HG03103 (cell line): ENCODE measurements at regions not wholly inside any gene's neighbourhood (a gene's known extent, or its start where the extent isn't known, plus 50 kb on each side); places are given as distances from the start of the nearest gene placed in this dataset.

Experiments
- ATAC-seq: cut with Tn5 transposase; IDR thresholded peaks from one replicate; pipeline ENCODE4 v1.9.1; 2021; ENCODE audit warnings: low read depth; ENCODE audit not compliant: unreplicated experiment

DNA sequence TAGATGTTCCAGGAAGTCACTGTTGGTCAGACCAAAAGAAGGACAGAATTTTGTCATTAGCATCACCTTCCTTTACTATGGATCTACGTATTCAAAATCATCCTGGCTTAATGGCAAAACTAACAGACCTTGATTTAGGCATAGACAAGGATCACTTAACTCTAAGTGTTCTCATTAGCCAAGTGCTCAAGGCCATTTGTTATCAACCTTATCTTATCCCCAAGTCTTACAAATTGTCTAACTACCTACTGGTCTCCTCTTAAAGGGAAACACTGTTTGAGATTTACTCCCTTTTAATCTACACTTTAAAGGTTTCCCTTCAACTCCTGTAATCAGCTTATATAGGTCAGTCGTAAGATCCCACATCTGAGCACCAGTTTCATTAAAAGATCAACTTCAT lies 1197.5 kb upstream of the C9orf72 start:
- no peak for ATAC-seq

DNA sequence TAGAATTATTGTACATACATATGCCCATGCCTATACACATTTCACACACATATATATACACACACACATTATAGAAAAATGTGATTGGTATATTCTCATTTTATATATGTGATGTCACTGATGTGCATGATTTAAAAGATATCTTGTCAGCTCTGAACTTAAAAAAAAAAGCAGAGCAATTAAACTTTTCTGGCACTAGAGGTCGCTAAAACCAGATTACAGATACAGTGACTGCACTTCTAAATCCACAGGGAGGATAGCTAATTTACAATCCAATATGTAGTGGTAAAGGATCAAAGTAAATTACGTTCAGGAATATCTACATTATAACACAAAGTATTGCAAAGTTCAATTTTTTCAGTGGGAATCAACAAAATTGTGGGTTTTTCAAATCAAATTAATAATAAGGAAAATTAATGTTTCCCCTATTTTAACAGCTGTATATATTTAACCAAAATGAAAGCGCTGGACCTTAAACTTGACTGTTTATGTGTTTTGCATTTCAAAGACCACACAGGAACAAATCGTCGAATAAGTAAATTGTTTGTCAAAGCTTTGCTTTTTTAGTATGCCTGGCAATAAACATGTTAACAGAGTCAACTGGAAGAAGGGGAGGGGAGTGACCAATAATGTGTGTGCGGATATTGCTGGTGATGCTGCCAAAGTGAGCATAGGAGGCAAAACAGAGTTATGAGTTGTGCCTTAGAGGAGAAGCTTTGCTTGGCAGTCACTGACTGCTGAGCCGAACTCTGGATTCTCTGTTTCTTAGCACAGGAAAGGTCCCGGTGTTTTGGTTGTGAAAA lies 1201.4 kb upstream of the C9orf72 start:
- no peak for ATAC-seq

DNA sequence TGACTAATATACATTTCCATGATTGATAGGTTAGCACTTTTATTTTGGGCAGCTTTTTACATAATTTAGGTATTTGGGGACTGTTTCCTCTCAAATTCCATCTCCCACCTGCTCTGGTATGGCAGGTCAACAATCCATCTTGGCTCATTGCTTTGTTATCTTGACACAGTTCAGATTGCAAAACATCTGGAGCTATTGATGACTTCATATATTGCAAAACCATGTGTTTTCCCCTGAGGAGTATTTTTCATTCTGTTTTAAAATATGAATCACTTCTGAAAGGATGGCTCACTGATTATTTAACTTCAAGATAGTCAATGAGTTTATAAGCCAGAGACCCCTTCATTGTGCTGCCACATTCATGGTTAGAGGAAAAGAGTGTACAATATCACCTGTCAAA lies 1206.0 kb upstream of the C9orf72 start:
- no peak for ATAC-seq

DNA sequence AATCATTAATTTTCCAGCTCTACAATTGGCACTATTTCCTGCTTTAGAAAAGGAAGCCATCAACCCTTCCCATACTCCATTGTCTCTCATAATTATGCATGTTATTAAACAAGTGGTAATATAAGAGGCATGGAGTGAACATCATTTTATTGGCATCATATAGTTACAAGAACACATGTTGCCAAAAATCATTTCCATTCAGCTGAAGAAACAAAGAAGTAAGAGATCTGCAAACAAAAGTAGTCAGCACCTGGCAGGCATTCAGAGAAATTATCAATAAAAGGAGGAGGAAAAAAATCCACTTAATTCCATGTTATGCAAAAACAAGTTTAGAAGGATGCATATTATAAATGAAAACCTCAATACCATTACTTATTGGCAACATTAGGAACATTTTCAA lies 1208.2 kb upstream of the C9orf72 start:
- no peak for ATAC-seq

DNA sequence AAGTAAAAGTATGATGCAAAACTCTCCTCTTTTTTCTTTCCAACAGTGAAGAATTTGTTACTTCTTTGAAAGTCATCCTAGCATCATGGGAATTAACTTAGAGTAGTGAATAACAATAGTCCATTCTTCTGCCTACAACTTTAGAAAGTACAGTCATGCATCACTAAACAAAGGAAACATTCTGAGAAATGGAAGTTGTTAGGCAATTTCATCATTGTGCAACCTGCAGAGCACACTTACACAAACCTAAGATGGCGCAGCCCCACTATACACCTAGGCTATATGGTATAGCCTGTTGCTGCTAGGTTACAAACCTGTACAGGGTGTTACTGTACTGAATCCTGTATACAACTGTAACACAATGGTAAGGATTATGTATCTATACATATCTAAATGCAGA lies 1209.3 kb upstream of the C9orf72 start:
- ATAC-seq = no peak

DNA sequence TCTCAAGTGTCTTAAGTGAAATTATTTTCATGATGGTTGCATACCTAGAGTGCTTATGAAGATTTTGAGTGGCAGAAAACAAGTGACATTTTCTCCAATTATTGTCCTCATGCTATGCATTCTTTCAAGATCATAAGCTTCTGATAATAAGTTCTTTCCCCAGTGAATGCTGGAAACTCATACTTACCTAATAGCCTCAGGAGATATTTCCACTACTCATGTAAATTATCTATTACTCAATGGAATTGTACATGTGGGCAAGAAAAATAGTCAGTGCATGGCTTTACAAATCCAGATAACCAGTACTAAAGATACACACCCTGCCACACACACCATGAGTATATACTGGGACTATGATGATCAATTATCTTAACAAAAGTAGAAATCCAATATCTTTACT lies 1219.4 kb upstream of the C9orf72 start:
- no peak for ATAC-seq

DNA sequence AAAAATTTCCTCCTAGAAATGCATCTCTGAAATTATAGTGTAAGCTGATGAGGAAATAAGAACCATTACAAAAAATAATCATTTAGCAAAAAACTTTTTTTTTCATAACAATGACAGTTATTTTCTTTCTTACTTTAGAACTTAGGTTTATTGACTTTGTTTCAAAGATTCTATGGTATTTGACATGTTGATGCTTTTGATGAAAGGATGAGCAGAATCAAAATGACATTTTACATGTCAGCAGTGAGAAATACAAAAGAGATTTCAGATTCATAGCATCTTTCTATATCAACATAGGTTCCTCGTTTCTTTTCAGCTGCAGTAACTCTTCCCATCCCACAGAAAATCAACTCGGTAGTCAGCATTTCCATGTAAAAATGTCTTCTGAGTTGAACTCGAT lies 1226.6 kb upstream of the C9orf72 start:
- ATAC-seq = no peak

DNA sequence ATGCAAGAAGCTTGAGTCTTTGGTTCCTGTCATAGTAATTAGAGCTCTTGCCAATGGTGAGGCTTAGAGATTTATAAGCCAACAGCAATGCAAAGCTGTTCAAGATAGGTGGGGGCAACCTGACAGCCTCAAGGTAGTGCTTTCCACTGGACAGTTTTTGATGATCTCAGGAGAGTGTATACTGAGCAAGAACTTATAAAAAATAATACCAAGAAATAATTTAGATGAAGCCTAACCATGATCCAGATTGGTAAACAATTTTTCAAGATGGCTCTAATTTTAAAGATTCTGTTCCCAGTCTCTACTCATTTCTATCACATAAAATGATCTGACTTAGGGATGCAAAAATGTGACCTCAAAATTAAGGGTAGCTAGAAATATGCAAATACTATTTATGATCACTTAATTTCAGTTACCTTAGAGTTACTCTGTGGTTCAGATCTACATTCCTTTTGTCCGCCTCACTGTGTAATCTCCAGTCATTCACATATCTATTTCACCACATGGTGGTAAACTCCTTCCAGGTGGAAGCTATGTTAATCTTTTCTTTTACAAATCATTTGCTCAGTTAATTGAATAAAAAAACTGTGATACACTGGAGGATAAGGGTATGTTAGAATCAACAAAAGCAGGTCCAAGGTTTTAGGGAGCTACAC lies 1228.0 kb upstream of the C9orf72 start:
- ATAC-seq = no peak

DNA sequence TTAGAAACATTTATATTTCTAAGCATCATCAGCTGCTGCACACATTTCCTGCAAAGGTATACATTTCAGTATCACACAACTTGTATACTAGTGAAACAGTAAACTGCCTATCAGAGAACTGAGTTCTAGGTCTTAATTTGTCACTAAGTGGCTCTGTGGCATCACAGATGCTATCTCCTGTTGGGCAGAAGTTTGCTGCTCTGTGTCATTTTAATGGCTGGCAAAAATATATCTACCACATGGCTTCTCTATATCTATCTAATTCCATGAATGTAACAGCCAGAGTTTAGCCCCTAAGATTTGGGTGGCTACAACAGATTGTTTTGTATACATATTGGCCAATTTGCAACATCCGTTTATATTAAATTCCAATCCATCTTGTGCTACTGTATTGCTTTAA lies 1231.9 kb upstream of the C9orf72 start:
- ATAC-seq = no peak

DNA sequence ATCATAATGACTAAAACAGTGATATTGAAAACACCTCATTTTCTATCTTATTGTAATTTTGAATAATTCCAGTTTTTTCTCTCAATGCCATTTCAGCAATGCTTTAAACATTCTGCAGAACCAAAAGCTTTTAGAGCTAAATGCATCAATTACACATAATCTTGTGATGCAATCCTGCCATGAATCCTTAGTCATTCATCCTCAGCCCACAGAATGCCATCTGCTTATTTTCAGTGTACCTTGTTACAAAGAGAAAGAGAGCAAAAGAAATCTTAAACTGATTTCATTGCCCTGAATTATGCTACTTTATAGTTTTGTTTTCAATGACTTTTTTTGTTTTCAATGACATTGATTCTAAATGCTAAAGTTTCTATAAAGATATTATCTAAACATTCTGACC lies 1234.8 kb upstream of the C9orf72 start:
- no peak for ATAC-seq

DNA sequence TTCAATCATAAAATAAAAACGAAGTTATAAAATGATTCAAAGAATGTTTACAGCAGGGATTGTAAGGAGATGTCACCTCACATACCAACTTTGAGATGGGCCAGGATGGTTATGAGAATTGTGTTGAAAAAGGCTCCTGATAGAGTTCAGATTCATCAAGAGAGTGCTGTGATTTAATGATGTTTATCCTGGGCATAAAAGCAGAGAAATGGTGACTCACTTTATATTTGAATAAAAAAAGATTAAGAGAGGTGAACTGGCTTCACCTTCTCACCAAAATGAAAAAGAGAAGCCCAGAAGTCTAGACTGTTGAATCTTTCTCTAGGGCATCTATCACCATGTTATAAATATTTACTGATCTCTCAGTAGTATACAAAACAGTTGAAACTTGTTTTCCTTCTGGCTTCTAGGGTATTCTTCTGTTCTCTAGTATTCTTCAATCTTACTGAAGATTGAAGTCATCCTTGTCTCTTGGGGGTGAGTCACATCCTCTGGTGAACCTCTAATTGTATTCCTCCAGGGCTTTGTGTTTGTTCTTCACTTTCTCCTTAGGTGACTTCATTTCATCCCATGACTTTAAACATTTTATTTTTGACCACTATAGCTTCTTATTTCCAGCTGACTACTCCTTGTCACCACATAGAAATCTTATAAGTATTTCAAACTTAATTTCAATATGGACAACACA lies 1237.3 kb upstream of the C9orf72 start:
- ATAC-seq = no peak

DNA sequence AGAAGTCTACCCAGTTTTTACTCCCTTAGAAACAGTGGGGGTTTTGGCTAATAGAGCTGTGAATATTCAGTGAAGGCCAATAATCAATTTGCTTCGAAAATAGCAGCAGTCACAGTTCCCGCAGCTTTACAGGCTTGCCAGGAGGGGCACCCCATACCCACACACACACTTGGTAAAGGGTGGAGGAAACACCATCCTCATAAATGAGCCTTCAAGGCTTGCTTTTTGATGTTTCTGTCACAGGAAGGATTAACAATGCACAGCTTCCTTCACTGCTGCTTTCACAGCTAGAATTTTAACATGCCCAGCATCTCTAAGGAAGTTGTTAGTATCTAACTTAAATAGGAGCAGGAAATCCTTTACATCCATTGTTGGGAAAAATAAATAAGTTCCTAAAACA lies 1247.5 kb upstream of the C9orf72 start:
- no peak for ATAC-seq

DNA sequence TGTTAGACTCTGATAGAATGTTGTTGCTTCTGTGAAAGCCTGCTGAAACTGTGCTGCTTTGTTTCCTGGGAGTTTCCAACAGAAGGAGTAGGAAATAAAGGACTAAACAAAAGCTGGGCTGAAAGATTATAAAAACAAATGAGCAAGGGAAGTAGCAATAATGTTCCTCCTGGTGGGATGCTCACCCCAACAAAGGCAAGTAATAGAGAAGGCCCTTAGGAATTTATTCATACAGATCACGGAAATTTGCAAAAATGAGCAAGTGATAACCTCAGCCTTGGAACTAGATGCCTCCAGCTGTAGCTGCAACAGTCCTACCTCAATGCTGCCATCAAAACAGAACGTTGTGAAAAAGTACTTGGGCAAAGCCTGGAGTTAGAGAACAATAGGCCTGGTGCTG lies 1248.0 kb upstream of the C9orf72 start:
- ATAC-seq = no peak

DNA sequence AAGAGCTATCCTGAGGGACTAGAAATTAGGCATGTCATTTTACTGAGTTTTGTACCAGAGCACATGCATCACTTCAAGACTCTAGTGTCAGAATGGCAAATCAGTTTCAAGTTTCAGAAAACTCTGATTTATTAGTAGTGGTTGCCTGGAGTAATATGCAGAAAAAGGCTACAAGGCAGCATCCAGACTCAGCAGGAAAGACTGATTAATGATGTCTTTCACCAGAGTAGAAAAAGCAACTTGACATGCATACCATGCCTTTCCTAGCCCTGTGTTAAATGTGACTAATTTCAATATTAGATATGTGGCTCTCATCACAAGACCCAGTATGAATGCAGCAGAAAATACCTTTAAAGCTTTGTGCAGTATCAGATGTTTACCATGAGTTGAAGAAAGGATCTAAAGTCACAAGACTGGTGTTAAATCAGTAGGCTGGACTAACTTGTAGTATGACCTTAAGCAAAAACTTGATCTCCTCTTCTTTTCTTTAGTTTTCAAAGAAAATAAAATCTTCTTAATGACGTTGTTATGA lies 1251.2 kb upstream of the C9orf72 start:
- no peak for ATAC-seq

DNA sequence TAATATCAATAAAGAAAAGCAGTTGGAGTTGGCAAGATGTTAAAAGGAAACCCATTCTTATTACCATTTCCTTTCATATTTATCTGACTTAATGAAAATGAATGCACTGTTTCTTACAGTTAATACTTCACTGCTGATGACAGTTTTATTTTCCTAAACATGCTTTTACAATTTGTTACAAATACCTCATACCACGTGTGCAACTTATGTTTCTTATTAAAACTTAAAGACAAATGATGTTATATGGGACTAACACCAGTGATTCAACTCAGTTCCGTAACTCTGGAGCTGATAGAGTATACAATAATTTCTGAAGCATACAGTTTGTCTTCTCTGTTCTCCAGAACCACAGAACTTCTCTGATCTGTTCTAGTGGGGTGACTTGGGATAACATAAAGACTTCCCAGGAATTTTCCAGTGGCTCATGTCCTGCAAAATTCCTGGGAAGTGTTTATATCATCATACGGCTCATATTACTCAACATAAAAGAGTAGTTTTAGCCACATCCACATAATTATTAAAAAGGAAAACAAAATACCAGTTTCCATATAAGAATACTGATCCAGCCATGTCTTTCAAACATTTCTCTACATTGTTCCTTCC lies 1259.0 kb upstream of the C9orf72 start:
- ATAC-seq = no peak

DNA sequence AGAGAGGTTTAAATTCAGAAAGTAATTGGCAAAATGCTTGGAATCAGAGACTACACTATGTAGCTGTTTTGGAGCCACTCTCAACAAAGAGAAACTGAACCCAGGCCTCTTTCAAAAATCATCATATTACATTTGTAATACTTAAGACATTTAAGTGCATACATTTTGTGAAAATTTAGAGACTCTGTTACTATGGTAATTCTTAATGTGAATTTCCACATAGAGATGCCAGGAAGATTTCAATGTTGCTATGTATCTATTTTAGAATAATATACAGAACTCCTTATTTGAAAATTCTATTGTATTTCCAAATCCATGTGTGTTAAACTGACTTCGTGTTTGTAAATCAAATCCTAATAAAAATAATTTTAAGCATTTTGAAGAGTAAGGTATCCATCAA lies 1260.9 kb upstream of the C9orf72 start:
- ATAC-seq = no peak

DNA sequence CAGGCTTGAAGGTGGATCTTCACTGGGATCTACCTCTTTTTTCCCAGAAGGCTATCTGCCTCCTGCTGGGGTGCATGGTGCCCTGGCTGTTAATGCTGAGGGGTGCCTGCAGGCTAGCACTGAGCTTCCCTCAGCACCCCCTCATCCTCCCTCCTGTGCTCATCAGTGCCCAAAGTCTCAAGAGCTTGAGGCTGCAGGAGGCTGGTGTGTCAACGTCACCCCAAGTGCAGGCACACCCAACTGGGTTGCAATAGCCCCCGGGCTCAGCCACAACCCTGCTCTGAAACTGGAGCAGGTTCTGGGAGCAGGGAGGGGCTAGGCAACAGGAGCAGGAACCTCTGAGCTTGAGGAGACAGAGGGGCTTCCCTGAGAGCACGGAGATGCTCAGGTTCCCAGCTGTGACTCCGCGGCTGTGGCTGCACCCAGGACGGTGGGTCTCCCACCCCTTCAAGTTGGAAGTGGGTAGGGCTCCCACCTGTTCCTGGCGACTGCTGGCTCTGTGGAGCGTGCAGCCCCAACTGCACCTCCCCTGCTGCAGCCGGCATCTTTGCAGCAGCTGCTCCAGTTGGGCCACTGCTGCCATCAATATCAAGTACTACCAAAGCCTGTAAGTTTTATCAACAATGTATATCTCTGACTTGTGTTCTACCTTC lies 1266.6 kb upstream of the C9orf72 start:
- ATAC-seq = no peak

DNA sequence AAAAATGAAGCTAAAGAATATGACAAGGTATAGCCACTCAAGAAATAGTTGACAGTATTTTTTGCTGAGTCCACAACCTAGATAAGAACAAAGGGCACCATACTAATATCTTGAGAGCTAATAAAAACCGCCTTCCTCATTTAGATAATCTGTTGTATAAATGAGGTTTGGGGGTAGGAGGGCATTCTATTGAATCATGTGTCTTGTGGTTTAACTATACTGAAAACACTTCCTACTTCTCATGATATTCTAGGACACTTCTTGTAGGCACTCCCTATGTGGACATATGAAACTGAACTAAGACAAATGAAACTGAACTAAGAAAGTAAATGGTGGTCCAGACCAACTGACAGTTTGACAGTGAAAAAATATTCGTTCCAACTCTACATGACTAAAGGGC lies 1268.5 kb upstream of the C9orf72 start:
- no peak for ATAC-seq

DNA sequence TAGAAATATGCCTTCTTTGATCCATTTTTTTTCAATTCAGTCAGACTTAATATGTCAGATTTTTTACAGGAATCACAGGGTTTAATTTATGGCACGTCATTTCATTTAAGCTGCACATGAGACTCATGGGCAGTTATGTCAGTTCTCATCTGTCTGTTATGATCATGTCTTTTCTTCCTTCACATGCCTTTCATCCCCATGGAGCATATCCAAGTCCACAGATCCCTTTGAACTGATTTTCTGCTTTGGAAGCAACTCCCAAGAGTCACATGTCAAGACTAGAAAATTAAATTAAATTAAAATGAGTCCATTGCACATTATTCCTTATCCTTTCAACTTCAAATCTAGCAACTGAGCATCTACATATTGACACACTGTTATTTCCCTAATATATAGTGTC lies 1274.0 kb upstream of the C9orf72 start:
- ATAC-seq = no peak

DNA sequence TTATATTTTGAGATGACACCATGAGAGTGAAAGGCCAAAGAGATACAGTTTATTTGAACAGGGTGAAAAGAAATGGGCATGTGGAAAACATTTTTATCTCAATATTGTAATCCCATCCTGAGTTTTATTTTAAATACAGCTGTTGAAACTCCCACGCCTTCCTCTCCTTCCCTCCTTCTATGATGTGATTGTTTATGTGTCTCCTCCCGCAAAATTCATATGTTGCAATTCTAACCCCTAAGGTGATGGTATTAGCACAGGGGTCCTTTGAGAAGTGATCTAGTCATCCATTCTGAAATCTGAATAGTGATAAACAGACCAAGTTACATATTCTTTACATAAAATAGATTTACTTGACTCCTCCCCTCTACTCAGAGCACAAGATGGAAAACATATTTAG lies 1275.4 kb upstream of the C9orf72 start:
- no peak for ATAC-seq

DNA sequence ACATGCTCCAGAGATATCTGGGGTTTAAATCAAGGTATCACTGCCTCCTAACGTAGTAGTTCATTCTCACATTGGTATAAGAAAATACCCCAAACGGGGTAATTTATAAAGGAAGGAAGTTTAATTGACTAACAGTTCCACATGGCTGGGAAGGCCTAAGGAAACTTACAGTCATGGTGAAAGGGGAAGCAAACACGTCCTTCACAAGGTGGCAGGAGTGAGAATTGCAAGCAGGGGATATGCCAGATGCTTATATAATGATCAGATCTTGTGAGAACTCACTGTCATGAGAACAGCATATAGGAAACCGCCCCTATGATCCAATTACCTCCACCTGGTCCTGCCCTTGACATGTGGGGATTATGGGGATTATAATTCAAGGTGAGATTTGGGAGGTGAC lies 1280.2 kb upstream of the C9orf72 start:
- ATAC-seq = no peak
